Retinal pigment epithelial cell (primary cell): ENCODE measurements at regions not wholly inside any gene's neighbourhood (a gene's known extent, or its start where the extent isn't known, plus 50 kb on each side); places are given as distances from the start of the nearest gene placed in this dataset.

Experiments used
- DNase-seq: peaks from one replicate; pipeline ENCODE4 v3.0.0-alpha.2; 2010; ENCODE audit warnings: low read depth
- H3K4me3 ChIP-seq: 2 replicates; pipeline ENCODE4 v1.5.1; 2011; ENCODE audit warnings: mild to moderate bottlenecking, low read length, control low read depth, moderate library complexity
- CTCF ChIP-seq: conservative IDR thresholded peaks from 2 replicates; pipeline ENCODE4 v1.5.1; 2011; ENCODE audit warnings: low read depth, low read length, control low read depth, inconsistent platforms

GRCh38 chr13:91145571-91146205 is 201.8 kb upstream of the MIR17HG start:
- no peak for TF ChIP-seq CTCF
- no peak overlapping the region for H3K4me3 ChIP-seq
- no peak for DNase-seq

GRCh38 chr13:91146601-91147000 is 200.9 kb upstream of the MIR17HG start:
- TF ChIP-seq CTCF = no peak
- DNase-seq = no peak
- H3K4me3 ChIP-seq = no peak overlapping the region

GRCh38 chr13:91148098-91148497 is 199.4 kb upstream of the MIR17HG start:
- no peak overlapping the region for H3K4me3 ChIP-seq
- no peak for DNase-seq
- no peak for TF ChIP-seq CTCF

- H3K4me3 ChIP-seq = no peak overlapping the region
- no peak for TF ChIP-seq CTCF
- DNase-seq = no peak
Observed at GRCh38 chr13:91151921-91152320, 195.6 kb upstream of the MIR17HG start.

GRCh38 chr13:91153372-91153771 is 194.1 kb upstream of the MIR17HG start:
- TF ChIP-seq CTCF = no peak
- no peak overlapping the region for H3K4me3 ChIP-seq
- DNase-seq = no peak

- no peak for TF ChIP-seq CTCF
- no peak for DNase-seq
- no peak overlapping the region for H3K4me3 ChIP-seq
Observed at GRCh38 chr13:91154558-91155353, 192.7 kb upstream of the MIR17HG start.
